ENCODE measurements at regions not wholly inside any gene's neighbourhood (a gene's known extent, or its start where the extent isn't known, plus 50 kb on each side); places are given as distances from the start of the nearest gene placed in this dataset.

DNA sequence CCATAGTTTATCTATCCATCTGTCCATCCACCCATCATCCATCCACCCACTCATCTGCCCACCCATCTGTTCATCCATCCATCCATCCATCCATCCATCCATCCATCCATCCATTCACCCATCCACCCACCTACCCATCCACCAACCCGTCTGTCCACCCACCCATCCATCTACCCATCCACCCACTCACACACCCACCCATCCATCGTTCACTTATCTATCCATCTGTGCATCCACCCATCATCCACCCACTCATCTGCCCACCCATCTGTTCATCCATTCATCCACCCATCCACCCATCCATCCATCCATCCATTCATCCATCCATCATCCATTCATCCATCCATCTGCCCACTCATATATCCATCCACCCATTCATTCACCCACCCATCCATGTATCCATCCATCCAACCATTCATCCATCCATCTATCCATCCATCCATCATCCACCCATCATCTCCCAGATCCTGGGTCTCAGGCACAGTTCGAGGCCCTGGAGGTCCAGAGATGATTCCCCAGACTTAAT is 88.2 kb upstream of the WNT4 start:
- no peaks in the 10 kb centered on the region for H3K9me3 Mint-ChIP-seq
- H3K27me3 Mint-ChIP-seq, result peaks cover 9% of the 10 kb centered on the region
- H3K4me3 Mint-ChIP-seq, result no peak overlapping the region
- H3K36me3 Mint-ChIP-seq (ENCODE audit: low read depth), result no peaks in the 10 kb centered on the region
- H3K27ac Mint-ChIP-seq, result no peak overlapping the region
- no peaks in the 10 kb centered on the region for H3K4me1 Mint-ChIP-seq (ENCODE audit: low read depth)

DNA sequence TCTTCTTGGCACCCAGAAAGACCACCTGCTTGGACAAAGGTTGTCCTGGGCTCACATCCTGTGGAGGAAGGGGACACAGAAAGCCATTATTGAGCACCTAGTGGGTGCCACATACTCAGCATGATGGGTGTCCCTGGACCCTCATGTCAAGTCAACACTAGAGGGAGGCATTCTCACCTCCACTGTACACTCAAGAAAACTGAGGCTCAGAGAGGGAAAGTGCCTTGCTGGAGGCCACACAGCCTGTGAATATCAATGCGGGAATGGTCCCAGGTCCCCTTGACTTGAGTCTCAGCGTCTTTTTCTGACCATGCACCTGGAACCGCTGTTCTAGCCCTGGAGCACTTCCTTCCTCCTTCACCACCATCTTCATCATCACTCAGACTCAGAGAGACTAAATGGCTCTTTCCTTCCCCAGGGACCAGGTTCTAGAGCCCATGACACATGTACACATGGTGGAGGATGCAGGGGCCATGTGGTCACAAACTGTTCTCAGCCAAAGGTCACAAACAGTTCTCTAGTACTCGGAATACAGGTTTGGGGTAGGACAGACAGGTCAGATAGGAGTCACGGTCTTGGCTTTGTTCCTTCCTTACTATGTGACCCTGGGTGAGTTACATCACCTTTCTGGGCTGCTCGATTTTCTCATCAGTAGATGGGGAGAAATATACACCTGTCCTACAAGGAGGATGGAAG is 89.2 kb upstream of the WNT4 start:
- no peak overlapping the region for H3K27ac Mint-ChIP-seq
- no peaks in the 10 kb centered on the region for H3K36me3 Mint-ChIP-seq (ENCODE audit: low read depth)
- no peaks in the 10 kb centered on the region for H3K9me3 Mint-ChIP-seq
- peaks cover 9% of the 10 kb centered on the region for H3K27me3 Mint-ChIP-seq
- H3K4me3 Mint-ChIP-seq, result no peak overlapping the region
- H3K4me1 Mint-ChIP-seq (ENCODE audit: low read depth), result no peaks in the 10 kb centered on the region

DNA sequence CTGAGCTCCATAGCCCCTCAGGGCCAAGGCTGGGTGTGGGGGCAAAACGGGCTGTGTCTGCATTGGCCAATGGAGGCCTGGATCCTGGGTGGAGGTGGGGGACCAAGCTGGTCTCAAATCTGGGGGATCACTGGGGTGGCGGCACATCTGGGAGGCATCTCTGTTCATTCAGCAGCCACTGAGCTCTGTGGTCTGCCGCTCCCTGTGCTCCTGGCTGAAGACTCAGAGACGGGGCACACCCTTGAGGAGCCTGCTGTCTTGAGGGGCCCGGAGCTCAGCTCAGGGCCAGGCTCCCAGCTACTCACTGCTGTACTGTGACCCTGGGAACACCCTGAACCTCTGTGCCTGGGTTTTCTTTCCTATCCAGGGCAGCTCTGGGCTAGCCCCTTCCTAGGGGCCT is 90.3 kb upstream of the WNT4 start:
- Mint-ChIP-seq H3K4me3 (no peak overlapping the region), H3K36me3 (ENCODE audit: low read depth) (no peaks in the 10 kb centered on the region), H3K27ac (no peak overlapping the region), H3K4me1 (ENCODE audit: low read depth) (no peaks in the 10 kb centered on the region), H3K9me3 (no peaks in the 10 kb centered on the region), H3K27me3 (peaks cover 9% of the 10 kb centered on the region)

DNA sequence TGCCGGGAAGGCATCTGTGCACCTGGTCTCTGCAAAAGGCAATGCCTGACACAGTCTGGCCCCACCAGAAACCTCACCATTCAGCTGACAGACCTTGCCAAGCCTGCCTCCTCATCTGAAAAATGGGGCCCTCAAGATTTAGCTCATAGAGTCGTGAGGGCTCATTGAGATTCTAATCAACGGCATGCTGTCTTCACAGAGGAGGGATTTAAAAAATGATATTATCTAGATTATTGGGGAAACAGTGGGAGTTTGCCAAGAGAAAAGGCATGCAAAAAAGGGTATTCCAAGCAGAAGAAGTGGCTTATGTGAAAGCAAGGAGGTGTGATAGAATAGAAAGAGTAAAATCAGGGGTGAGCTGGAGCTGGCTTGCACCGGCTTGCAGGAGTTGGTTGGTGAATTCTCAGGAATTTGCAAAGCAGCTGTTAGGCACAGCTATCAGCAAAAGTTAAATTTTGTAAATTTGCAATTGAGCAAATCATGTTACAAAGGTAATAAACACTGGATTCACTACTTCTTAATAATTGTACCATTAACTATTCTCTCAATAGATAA is 91.7 kb upstream of the WNT4 start:
- Mint-ChIP-seq H3K27ac (no peak overlapping the region), H3K36me3 (ENCODE audit: low read depth) (no peaks in the 10 kb centered on the region), H3K9me3 (no peaks in the 10 kb centered on the region), H3K27me3 (peaks cover 9% of the 10 kb centered on the region), H3K4me3 (no peak overlapping the region), H3K4me1 (ENCODE audit: low read depth) (no peaks in the 10 kb centered on the region)

DNA sequence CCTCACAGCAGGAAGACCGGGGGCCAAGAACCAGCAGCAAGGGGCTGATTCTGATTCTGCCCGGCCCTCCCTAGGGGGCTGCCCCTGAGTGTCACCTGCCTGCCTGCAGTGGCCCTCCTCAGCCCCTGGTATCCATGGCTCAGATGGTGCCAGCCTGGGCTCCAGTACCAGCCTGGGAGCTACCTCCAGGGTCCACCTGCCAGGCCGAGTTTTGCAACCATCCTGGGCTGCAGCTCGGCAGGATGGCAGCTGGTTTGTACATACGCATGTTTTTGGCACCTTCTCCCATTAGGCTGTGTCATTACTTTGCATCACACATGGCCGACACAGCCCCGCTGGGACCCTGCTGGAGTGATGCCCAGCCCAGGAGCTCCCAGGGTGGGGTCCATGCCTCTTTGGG is 93.3 kb upstream of the WNT4 start:
- no peaks in the 10 kb centered on the region for H3K9me3 Mint-ChIP-seq
- no peaks in the 10 kb centered on the region for H3K36me3 Mint-ChIP-seq (ENCODE audit: low read depth)
- peaks cover 7% of the 10 kb centered on the region for H3K27me3 Mint-ChIP-seq
- no peak overlapping the region for H3K4me3 Mint-ChIP-seq
- no peak overlapping the region for H3K27ac Mint-ChIP-seq
- H3K4me1 Mint-ChIP-seq (ENCODE audit: low read depth), result no peaks in the 10 kb centered on the region

DNA sequence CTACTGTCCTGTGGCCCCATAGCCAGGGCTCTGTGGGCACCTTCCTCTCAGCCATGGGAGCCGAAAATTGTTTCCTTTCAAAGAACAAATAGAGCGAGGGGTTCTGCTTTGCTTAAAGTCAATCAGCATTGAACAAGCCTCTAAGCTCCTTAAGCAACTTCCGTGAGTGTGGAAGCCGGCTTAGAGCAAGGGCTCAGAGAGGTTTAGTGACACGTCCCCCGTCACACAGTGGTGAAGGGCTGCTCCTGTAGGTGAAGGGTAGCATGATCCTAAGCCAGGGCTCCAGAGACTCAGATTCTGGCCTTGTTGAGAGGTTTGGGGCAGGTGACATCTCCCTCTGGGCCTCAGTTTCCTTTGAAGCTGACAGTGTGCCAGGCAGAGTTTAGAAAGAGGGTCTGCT is 94.0 kb upstream of the WNT4 start:
- Mint-ChIP-seq H3K27me3 (peaks cover 4% of the 10 kb centered on the region), H3K4me1 (ENCODE audit: low read depth) (no peaks in the 10 kb centered on the region), H3K4me3 (no peak overlapping the region), H3K27ac (no peak overlapping the region), H3K36me3 (ENCODE audit: low read depth) (no peaks in the 10 kb centered on the region), H3K9me3 (no peaks in the 10 kb centered on the region)

DNA sequence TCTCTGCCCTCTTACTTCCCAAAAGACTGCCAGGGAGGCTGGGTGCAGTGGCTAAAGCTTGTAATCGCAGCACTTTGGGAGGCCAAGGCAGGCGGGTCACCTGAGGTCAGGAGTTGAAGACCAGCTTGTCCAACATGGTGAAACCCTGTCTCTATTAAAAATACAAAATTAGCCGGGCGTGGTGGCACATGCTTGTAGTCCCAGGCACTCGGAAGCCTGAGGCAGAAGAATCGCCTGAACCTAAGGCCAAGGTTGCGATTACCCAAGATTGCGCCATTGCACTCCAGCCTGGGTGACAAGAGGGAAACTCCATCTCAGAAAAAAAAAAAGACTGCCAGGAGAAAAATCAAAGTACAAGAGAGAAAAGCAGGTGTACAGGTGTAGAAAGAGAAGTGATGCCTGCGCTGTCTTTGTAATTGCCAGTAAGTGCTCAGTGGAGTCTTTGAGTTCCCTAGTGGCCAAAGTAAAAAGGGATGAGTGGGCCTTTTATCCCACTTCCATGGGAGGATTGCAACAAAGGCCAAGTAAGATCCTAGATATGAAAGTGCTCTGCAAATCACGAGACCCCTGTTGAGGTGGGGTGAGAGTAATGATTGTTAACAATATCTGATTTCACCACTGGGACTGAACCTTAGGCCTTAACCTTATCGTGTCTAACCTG is 94.7 kb upstream of the WNT4 start:
- no peaks in the 10 kb centered on the region for H3K9me3 Mint-ChIP-seq
- H3K36me3 Mint-ChIP-seq (ENCODE audit: low read depth), result no peaks in the 10 kb centered on the region
- H3K27me3 Mint-ChIP-seq, result peaks cover 4% of the 10 kb centered on the region
- no peak overlapping the region for H3K4me3 Mint-ChIP-seq
- no peaks in the 10 kb centered on the region for H3K4me1 Mint-ChIP-seq (ENCODE audit: low read depth)
- H3K27ac Mint-ChIP-seq, result no peak overlapping the region

DNA sequence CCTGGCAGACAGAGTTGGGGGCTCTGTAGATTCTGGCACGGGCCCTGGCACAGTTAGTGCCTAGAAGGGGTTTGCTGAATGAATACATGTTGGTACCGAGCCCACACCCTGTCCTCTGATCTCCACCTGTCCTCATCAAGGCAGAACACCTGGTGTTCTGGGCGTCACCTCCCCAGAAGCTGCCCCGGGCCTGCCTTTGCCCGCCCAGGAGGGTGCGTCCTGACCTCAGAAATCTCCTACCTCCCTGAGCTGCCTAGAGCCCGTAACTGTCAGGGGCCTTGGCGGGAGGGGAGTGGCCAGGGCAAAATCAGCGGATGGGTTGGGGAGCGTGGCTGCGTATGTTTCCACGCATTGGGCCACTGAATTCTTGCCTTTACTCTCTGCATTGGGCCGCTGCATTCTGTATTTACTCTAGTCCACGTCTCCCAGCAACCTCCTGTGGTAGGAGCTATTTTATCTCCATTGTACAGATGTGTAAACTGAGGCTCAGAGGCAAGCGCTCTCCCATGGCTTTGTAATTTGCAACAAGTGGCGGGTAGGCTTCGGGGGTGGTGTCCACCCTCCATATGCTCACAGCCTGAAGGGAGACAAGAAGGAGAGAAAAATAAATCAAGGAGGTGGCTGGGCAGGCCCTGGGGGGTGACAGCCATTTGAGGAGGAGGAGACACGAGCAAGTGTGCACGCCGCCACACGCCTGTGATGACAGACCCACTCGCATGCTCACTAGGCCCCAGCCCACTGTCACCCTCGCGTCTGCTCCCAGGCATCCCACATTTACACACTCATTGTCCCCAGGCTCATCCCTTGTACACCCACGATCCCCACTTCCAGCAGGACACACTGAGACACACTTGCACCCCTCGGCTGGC is 95.7 kb upstream of the WNT4 start:
- Mint-ChIP-seq H3K27ac (no peak overlapping the region), H3K9me3 (no peaks in the 10 kb centered on the region), H3K4me1 (ENCODE audit: low read depth) (no peaks in the 10 kb centered on the region)

DNA sequence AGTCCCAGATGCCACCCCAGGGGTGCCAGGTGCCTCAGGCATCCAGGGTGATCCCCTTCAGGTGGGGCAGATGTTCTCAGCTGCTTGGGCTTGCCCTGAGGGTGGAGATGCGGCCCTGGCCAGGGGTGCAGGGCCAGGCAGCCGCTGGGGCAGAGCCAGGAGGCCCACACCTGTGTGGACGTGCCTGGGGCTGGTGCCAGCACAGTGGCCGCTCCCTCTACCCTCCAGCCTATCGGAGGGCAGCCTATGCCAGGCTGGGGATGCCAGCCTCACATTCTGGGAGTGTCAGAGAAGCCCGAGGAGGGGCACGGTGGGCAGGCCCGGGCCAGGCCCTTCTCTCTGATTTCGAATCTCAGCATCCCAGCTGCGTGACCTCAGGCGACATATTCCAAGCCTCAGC is 96.5 kb upstream of the WNT4 start:
- H3K9me3 Mint-ChIP-seq, result no peaks in the 10 kb centered on the region
- H3K4me1 Mint-ChIP-seq (ENCODE audit: low read depth), result no peaks in the 10 kb centered on the region

More for the DNA sequence above, 95.7 kb upstream of the WNT4 start:
- H3K36me3 Mint-ChIP-seq (ENCODE audit: low read depth), result no peaks in the 10 kb centered on the region
- H3K27me3 Mint-ChIP-seq, result peaks cover 4% of the 10 kb centered on the region
- H3K4me3 Mint-ChIP-seq, result no peak overlapping the region

DNA sequence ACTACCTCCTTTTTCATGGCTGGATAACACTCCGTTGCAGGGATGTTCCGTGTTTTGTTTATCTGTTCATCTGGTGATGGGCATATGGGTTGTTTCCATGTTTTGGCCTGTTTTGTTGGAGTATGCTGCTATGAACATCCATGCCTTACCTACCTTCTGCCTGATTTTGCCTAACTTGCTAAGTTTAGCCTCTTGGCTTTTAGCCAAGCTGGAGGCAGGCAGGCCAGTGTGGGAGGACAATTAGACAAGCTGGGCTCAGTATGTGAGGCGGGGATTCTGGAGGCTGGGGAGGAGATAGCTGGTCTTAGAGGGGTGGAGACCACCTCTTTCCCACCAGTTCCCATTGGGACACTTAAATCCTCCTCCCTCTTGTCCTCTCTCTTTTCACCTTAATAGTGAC is 98.4 kb upstream of the WNT4 start:
- Mint-ChIP-seq H3K4me1 (ENCODE audit: low read depth) (no peaks in the 10 kb centered on the region), H3K27me3 (peaks cover 2% of the 10 kb centered on the region), H3K9me3 (no peaks in the 10 kb centered on the region), H3K27ac (no peak overlapping the region), H3K4me3 (no peak overlapping the region), H3K36me3 (ENCODE audit: low read depth) (no peaks in the 10 kb centered on the region)

More for the DNA sequence above, 96.5 kb upstream of the WNT4 start:
- H3K36me3 Mint-ChIP-seq (ENCODE audit: low read depth), result no peaks in the 10 kb centered on the region
- H3K27ac Mint-ChIP-seq, result no peak overlapping the region
- peaks cover 4% of the 10 kb centered on the region for H3K27me3 Mint-ChIP-seq
- no peak overlapping the region for H3K4me3 Mint-ChIP-seq

DNA sequence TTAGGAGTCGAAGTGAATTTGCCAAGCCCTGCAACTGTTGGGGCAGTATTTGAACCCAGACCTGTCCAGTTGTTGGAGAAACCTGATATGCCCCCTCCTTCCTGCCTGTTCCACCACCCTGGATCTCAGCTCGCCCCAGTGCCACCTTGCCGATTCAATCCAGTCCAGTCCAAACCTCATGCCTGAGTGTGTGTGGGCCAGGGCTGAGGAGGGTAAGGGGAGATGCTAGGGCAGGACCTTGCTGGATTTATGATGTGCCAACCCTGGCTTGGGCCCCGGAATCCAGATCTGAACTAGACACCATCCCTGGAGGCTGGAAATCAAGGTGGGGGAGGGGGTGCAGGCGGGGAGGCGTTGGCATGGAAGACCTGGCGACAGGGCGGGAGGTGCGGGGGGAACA is 98.9 kb upstream of the WNT4 start:
- Mint-ChIP-seq H3K9me3 (no peaks in the 10 kb centered on the region), H3K4me3 (no peak overlapping the region), H3K27me3 (peaks cover 5% of the 10 kb centered on the region), H3K4me1 (ENCODE audit: low read depth) (no peaks in the 10 kb centered on the region), H3K36me3 (ENCODE audit: low read depth) (no peaks in the 10 kb centered on the region), H3K27ac (no peak overlapping the region)

DNA sequence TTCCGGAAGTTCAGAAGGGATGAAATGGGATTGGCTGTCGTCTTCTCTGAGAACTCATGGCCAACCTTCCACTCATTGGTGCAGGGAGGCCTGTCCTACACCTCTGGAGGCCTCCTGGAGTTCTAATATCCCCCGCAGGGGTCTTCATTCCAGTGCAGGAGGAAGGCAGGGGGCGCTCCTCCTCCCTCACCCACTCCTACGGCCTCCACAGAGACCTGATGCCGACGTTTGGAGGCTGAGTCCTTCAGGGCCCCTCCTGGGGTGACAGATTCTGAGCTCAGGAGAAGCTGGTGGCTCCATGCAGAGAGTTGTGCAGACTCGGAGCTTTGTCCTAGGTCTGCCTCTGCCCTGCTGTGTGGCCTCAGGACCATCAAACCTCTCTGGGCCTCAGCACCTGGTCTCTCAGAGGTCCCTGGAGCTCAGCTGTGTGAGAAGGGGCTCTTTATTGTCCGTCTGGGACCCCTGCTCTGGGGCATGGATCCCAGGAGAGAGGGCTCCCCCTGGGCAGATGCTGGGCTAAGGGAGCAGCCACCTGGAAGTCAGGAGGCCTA is 102.3 kb upstream of the WNT4 start:
- Mint-ChIP-seq H3K36me3 (ENCODE audit: low read depth) (no peaks in the 10 kb centered on the region), H3K27me3 (peaks cover 11% of the 10 kb centered on the region), H3K9me3 (no peaks in the 10 kb centered on the region), H3K4me1 (ENCODE audit: low read depth) (no peaks in the 10 kb centered on the region), H3K27ac (no peak overlapping the region), H3K4me3 (no peak overlapping the region)

DNA sequence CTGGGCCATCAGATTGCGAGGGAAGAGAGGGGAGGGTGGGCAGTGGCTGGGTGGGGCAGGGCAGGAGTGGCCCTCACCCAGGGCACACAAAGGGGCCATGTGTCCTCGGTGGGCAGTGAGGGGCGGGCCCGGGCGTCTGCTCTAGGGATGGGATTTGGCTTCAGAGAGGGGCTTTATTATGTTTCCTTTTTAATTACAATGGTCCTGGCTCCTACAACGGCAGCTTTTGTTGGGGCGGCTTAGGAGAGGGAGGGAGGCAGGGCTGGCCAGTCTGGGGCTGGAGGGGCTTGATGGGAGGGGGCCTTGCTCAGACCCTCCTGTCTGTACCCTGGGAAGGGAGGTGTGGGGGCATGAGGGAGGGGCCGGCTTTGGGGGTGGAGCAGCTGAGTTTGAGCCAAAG is 102.8 kb upstream of the WNT4 start:
- peaks cover 13% of the 10 kb centered on the region for H3K27me3 Mint-ChIP-seq
- H3K27ac Mint-ChIP-seq, result no peak overlapping the region
- no peaks in the 10 kb centered on the region for H3K9me3 Mint-ChIP-seq
- H3K4me3 Mint-ChIP-seq, result no peak overlapping the region
- no peaks in the 10 kb centered on the region for H3K36me3 Mint-ChIP-seq (ENCODE audit: low read depth)
- no peaks in the 10 kb centered on the region for H3K4me1 Mint-ChIP-seq (ENCODE audit: low read depth)

DNA sequence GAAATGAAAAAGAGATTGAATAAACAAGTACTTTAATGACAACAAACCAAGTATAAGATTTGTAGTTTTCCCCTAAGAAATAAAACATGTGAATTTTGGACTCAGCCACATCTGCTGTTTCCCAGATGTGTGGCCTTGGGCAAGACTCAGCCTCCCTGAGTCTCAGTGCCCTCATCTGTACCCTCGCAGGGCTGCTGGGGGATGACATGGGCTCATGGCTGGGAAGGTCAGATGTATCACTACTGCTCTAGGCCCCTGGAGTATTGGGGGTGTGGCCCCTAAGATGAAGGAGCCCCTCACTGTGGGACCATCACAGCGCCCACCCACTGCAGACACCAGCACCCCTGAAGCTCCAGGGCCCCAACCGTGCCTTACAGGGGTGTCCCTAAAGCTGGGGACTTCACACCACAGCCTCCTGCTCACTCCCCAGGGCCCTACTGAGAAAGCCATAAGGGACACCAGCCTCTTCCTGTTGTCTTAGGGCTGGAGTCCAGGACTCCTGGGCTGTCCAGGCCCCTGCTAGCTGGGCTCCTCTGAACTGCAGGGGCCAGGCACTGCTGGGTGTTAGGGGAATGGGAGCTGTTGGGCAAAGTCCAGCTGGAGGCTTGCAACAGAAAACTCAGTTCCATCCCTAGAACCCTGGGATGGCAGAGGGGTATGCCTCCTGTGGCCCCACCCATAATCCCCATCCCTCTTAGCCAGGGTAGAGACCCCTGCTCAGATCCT is 104.0 kb upstream of the WNT4 start:
- H3K27me3 Mint-ChIP-seq, result peaks cover 19% of the 10 kb centered on the region
- no peak overlapping the region for H3K4me3 Mint-ChIP-seq
- H3K9me3 Mint-ChIP-seq, result no peaks in the 10 kb centered on the region
- H3K36me3 Mint-ChIP-seq (ENCODE audit: low read depth), result no peaks in the 10 kb centered on the region
- no peak overlapping the region for H3K27ac Mint-ChIP-seq
- no peaks in the 10 kb centered on the region for H3K4me1 Mint-ChIP-seq (ENCODE audit: low read depth)
